Esophagus muscularis mucosa (tissue), 3 donors: ENCODE measurements at regions not wholly inside any gene's neighbourhood (a gene's known extent, or its start where the extent isn't known, plus 50 kb on each side); places are given as distances from the start of the nearest gene placed in this dataset.

Experiments used
- POLR2A ChIP-seq: fragments of 450-650 bp; IDR thresholded peaks from one replicate; pipeline ENCODE4 v1.6.1; 2017; ENCODE audit warnings: antibody characterized with exemption, moderate library complexity, mild to moderate bottlenecking, low read depth
- TF ChIP-seq, protein P1 (sequence below), 3 experiments: fragments of 200-600 bp in 2 of 3; fragments of 450-650 bp in 1 of 3; sonication (generic) in 2 of 3; IDR thresholded peaks; one replicate each; pipeline ENCODE4 v1.5.1; 2017 to 2019; ENCODE audit warnings: antibody characterized with exemption in 3 of 3, mild to moderate bottlenecking in 2 of 3, moderate library complexity in 1 of 3

DNA sequence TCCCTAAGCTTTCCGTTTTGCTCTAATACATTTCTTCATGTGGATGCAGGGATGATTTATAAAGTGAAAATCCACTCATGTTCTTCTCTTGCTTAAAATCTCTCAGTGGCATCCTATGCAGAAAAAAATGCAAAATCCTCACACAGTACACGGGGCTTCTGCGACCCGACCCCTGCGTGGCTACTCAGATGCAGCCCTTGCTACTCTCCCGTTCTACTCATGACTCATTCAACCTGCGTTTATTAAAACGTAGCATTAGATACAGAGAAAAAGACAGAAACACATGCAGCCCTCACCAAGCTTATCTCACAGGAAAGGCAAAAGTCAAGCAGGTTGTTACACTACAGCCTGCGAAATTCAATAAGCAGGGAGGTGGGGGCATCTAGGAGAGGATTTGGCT, 284.4 kb upstream of the PFKP start:
- no peak for TF ChIP-seq POLR2A
- TF ChIP-seq, protein P1, sequence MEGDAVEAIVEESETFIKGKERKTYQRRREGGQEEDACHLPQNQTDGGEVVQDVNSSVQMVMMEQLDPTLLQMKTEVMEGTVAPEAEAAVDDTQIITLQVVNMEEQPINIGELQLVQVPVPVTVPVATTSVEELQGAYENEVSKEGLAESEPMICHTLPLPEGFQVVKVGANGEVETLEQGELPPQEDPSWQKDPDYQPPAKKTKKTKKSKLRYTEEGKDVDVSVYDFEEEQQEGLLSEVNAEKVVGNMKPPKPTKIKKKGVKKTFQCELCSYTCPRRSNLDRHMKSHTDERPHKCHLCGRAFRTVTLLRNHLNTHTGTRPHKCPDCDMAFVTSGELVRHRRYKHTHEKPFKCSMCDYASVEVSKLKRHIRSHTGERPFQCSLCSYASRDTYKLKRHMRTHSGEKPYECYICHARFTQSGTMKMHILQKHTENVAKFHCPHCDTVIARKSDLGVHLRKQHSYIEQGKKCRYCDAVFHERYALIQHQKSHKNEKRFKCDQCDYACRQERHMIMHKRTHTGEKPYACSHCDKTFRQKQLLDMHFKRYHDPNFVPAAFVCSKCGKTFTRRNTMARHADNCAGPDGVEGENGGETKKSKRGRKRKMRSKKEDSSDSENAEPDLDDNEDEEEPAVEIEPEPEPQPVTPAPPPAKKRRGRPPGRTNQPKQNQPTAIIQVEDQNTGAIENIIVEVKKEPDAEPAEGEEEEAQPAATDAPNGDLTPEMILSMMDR (IDR thresholded peaks at IDR 0.05): no peak
